A673 (cell line): ENCODE measurements at regions not wholly inside any gene's neighbourhood (a gene's known extent, or its start where the extent isn't known, plus 50 kb on each side); places are given as distances from the start of the nearest gene placed in this dataset.

ENCODE experiments used
- BruUV-seq: library from RNA; stranded (reverse); fragments of 400-500 nt; replicated peaks from 2 replicates; lab custom pipeline; 2021; lab: Mats Ljungman, UMichigan
- CTCF ChIA-PET: fragments of 300-600 bp; sonication (Branson Sonifier 250); formaldehyde crosslinking; loops from one replicate; lab custom pipeline; 2022; ENCODE audit warnings: antibody characterized with exemption; lab: Charles Lee
- POLR2A ChIA-PET: fragments of 300-600 bp; sonication (Branson Sonifier 250); formaldehyde crosslinking; loops from one replicate; lab custom pipeline; 2022; ENCODE audit warnings: antibody characterized with exemption; ENCODE audit not compliant: low non-redundant PET; lab: Charles Lee
- DNase-seq: peaks from one replicate; pipeline ENCODE4 v3.0.0-alpha.2; 2015; ENCODE audit warnings: low spot score
- H3K27ac ChIP-seq: fragments of 200-600 bp; sonication (generic); 2 replicates; pipeline ENCODE4 v1.5.1; 2016; ENCODE audit warnings: mixed run types, low read depth, mild to moderate bottlenecking, mixed read lengths, antibody characterized with exemption, low read length; ENCODE audit not compliant: poor library complexity, severe bottlenecking
- H3K27me3 ChIP-seq: fragments of 200-600 bp; sonication (generic); replicated peaks from 2 replicates; pipeline ENCODE4 v1.6.1; 2017; ENCODE audit warnings: mixed run types, low read depth, mild to moderate bottlenecking, mixed read lengths, antibody characterized with exemption, low read length; ENCODE audit not compliant: insufficient read depth, poor library complexity
- H3K36me3 ChIP-seq: fragments of 200-600 bp; sonication (generic); 2 replicates; pipeline ENCODE4 v1.6.1; 2016; ENCODE audit warnings: mixed run types, mild to moderate bottlenecking, mixed read lengths, antibody characterized with exemption, low read length; ENCODE audit not compliant: insufficient read depth, poor library complexity, severe bottlenecking
- H3K4me1 ChIP-seq: fragments of 200-600 bp; sonication (generic); 2 replicates; pipeline ENCODE4 v1.6.1; 2017; ENCODE audit warnings: mixed run types, mild to moderate bottlenecking, mixed read lengths, antibody characterized with exemption, low read length; ENCODE audit not compliant: insufficient read depth, poor library complexity, severe bottlenecking
- H3K4me3 ChIP-seq: fragments of 200-600 bp; sonication (generic); 2 replicates; pipeline ENCODE4 v1.5.1; 2016; ENCODE audit warnings: low read depth, mixed run types, mild to moderate bottlenecking, mixed read lengths, low read length; ENCODE audit not compliant: poor library complexity, severe bottlenecking
- H3K9me3 ChIP-seq: fragments of 200-600 bp; sonication (generic); 2 replicates; pipeline ENCODE4 v1.6.1; 2016; ENCODE audit warnings: mixed run types, low read depth, mild to moderate bottlenecking, mixed read lengths, antibody characterized with exemption, low read length; ENCODE audit not compliant: poor library complexity, severe bottlenecking
- EZH2 ChIP-seq: fragments of 200-600 bp; sonication (generic); IDR thresholded peaks from 2 replicates; pipeline ENCODE4 v1.6.1; 2017; ENCODE audit warnings: borderline replicate concordance, low read depth, mild to moderate bottlenecking, mixed read lengths, antibody characterized with exemption, low read length; ENCODE audit not compliant: poor library complexity, severe bottlenecking
- intact Hi-C: fragments of 100-400 bp; cut with micrococcal nuclease; formaldehyde crosslinking; loops from one replicate; pipeline ENCODE4 v1.10.0; 2022; ENCODE audit not compliant: unreplicated experiment
- TF ChIP-seq, protein P1 (sequence below): fragments of 300-800, 200-600 bp; sonication (generic); conservative IDR thresholded peaks from 2 replicates; pipeline ENCODE4 v1.5.1; 2017; ENCODE audit warnings: low read depth, mild to moderate bottlenecking, antibody characterized with exemption, low read length, moderate library complexity, mixed read lengths

DNA sequence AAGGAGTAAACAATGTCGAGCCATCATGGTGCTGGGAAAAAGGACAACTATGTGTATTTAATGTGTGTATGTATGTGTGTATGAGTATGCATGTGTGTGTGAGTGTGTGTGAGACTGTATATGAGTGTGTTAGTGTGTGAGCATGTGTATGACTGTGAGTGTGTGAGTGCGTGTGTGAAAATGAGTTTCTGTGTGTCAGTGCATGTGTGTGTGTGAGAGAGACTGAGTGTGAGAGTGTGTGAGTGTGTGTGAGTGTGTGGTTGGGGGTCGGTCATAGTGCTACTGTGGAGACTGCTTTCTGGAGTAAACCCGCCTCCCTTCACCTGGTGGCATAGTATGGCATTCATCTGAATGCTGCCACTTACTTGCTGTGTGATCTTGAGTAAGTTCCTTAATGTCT is 567.4 kb downstream of the FGF9 start:
- H3K27ac ChIP-seq, result no peak overlapping the region
- BruUV-seq, result no TSS peak
- no peaks in the 10 kb centered on the region for H3K9me3 ChIP-seq
- H3K4me3 ChIP-seq, result no peak overlapping the region
- intact Hi-C loops, result no loop called here
- H3K4me1 ChIP-seq, result no peaks in the 10 kb centered on the region
- H3K36me3 ChIP-seq, result no peaks in the 10 kb centered on the region
- no peaks in the 10 kb centered on the region for H3K27me3 ChIP-seq
- TF ChIP-seq EZH2, result no peak
- TF ChIP-seq, protein P1, sequence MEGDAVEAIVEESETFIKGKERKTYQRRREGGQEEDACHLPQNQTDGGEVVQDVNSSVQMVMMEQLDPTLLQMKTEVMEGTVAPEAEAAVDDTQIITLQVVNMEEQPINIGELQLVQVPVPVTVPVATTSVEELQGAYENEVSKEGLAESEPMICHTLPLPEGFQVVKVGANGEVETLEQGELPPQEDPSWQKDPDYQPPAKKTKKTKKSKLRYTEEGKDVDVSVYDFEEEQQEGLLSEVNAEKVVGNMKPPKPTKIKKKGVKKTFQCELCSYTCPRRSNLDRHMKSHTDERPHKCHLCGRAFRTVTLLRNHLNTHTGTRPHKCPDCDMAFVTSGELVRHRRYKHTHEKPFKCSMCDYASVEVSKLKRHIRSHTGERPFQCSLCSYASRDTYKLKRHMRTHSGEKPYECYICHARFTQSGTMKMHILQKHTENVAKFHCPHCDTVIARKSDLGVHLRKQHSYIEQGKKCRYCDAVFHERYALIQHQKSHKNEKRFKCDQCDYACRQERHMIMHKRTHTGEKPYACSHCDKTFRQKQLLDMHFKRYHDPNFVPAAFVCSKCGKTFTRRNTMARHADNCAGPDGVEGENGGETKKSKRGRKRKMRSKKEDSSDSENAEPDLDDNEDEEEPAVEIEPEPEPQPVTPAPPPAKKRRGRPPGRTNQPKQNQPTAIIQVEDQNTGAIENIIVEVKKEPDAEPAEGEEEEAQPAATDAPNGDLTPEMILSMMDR, result no peak
- no peak for DNase-seq
- CTCF ChIA-PET, result no interaction called here
- POLR2A ChIA-PET, result interaction anchor here (0.6 kb wide), 1 partner anchor 1114 kb away, joined by 6 read pairs; no protein-coding TSS in a partner anchor

DNA sequence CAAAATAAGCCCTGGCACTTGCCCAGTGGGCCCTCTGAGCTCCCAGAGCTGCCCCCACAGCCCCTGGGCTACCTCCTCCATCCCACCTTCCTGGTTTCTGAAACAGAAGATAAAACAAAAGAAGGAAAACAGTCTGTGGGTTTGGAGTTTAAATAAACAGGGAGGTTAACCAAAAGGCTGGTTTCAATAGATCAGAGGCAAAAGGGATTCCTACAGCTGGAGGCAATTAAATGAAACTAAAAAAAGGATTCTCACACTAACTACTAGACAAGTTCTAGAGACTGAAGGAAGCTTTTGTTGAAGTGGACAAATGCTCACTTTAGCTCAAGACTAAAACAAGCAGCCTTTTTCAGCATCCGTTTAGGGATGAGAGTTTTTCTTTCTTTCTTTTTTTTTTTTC is 569.8 kb downstream of the FGF9 start:
- Histone ChIP-seq H3K27ac (no peak overlapping the region), H3K27me3 (no peaks in the 10 kb centered on the region), H3K9me3 (no peaks in the 10 kb centered on the region), H3K4me3 (no peak overlapping the region), H3K36me3 (no peaks in the 10 kb centered on the region), H3K4me1 (no peaks in the 10 kb centered on the region)
- DNase-seq, result no peak
- TF ChIP-seq, protein P1, result no peak
- no peak for TF ChIP-seq EZH2
- no TSS peak for BruUV-seq
- intact Hi-C loops, result no loop called here
- CTCF ChIA-PET, result interaction anchor here (0.6 kb wide), 1 partner anchor 16 kb away, joined by 3 read pairs; no protein-coding TSS in a partner anchor
- POLR2A ChIA-PET, result no interaction called here

DNA sequence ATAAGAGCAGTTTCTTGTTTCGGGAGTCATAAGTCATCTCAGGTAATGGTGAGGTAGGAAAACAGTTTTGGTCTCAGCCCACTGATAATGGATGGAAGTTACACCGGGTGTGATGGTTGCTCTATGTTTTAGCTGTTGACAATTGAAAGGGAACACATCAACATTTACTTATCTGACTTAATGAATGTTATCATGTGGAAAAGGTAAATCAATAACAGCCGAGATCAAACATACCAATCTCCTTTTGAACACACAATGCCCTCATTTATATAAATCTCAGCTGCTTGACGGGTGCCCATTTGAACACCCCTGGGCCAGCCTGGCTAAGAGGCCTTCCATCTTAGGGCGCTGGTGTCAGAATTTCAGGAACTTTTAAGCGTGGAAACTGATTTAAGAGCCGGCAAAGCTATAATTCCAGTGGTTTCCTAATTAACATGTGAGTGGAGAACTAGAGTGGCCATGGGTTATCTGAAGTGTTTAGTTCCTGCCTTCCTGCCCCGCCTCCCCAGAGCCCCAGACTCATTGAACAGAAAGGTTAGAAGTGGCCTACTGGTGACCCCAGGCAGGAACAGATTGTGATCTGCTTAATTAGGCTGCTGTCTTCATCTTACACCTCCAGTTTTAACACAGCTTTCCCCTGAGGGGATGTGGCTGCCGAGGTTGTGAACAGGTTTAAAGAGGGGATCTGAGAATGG is 572.7 kb downstream of the FGF9 start:
- Histone ChIP-seq H3K27ac (no peak overlapping the region), H3K9me3 (no peaks in the 10 kb centered on the region), H3K4me3 (no peak overlapping the region), H3K27me3 (no peaks in the 10 kb centered on the region), H3K4me1 (no peaks in the 10 kb centered on the region), H3K36me3 (no peaks in the 10 kb centered on the region)
- no peak for TF ChIP-seq EZH2
- TF ChIP-seq, protein P1, result no peak
- ChIA-PET CTCF (no interaction called here), POLR2A (no interaction called here)
- BruUV-seq, result no TSS peak
- intact Hi-C loops, result no loop called here
- no peak for DNase-seq
